ENCODE measurements at regions not wholly inside any gene's neighbourhood (a gene's known extent, or its start where the extent isn't known, plus 50 kb on each side); places are given as distances from the start of the nearest gene placed in this dataset.

- H4K91ac ChIP-seq (replicated peaks; ENCODE audit: insufficient read length, low read length): no peak overlapping the region
- no peaks in the 10 kb centered on the region for H3K79me1 ChIP-seq (ENCODE audit: low read depth, low read length)
- no peak for FAIRE-seq
These were observed 95.9 kb downstream of the HHIPL2 start for GRCh38 chr1:222452031-222452430.

More at GRCh38 chr1:222452031-222452430, 95.9 kb downstream of the HHIPL2 start:
- Histone ChIP-seq H3K27ac (ENCODE audit: low read depth, low read length) (no peak overlapping the region), H3K14ac (ENCODE audit: insufficient read length) (no peak overlapping the region), H3K4me1 (replicated peaks in 1 of 4; ENCODE audit: control insufficient read depth in 3 of 4, insufficient read depth in 4 of 4, low read length in 3 of 4) (no peaks in the 10 kb centered on the region; a peak in 2 of 7 replicates), H2BK20ac (ENCODE audit: low read length) (no peak overlapping the region), H3K23ac (ENCODE audit: insufficient read length) (no peak overlapping the region), H4K5ac (ENCODE audit: insufficient read length, low read depth, low read length) (no peak overlapping the region), H3K79me2 (ENCODE audit: control insufficient read depth in 1 of 2, insufficient read depth in 2 of 2, low read length in 2 of 2) (no peaks in the 10 kb centered on the region), H2AFZ (ENCODE audit: low read length) (no peak overlapping the region), H3K36me3 (ENCODE audit: control insufficient read depth in 2 of 4, insufficient read depth in 4 of 4, low read length in 3 of 4) (no peaks in the 10 kb centered on the region; a peak in 1 of 8 replicates), H2BK12ac (ENCODE audit: low read depth, low read length) (no peak overlapping the region), H3K18ac (ENCODE audit: extremely low read depth, low read length) (no peak overlapping the region), H2AK5ac (ENCODE audit: low read depth, low read length) (no peak overlapping the region), H3K4ac (replicated peaks; ENCODE audit: insufficient read length, low read depth, low read length) (no peak overlapping the region), H4K8ac (ENCODE audit: extremely low read depth, insufficient read depth, low read length) (no peak overlapping the region), H2BK120ac (replicated peaks; ENCODE audit: low read depth, low read length) (no peak overlapping the region), H3K56ac (replicated peaks; ENCODE audit: insufficient read length, low read depth, low read length) (no peak overlapping the region), H3K27me3 (replicated peaks in 1 of 4; ENCODE audit: control insufficient read depth in 3 of 4, extremely low read depth in 1 of 4, insufficient read depth in 3 of 4, low read length in 3 of 4) (no peaks in the 10 kb centered on the region), H2BK15ac (ENCODE audit: low read length) (no peak overlapping the region), H4K20me1 (replicated peaks in 1 of 2; ENCODE audit: control insufficient read depth in 1 of 2, insufficient read depth in 2 of 2, low read length in 2 of 2) (no peaks in the 10 kb centered on the region), H3K4me2 (ENCODE audit: insufficient read depth in 1 of 2, low read depth in 2 of 2, low read length in 2 of 2) (no peak overlapping the region), H3K9me3 (ENCODE audit: insufficient read depth in 2 of 2, low read depth in 1 of 2, low read length in 1 of 2) (peaks cover 0 to 4% of the 10 kb centered on the region in 2 experiments; a peak in 1 of 4 replicates), H3K23me2 (ENCODE audit: low read depth, low read length) (no peaks in the 10 kb centered on the region; the same call in 1 of the 2 replicates), H2BK5ac (ENCODE audit: low read depth, low read length) (no peak overlapping the region), H3K9ac (replicated peaks in 1 of 4; ENCODE audit: extremely low read depth in 1 of 4, low read depth in 3 of 4, low read length in 3 of 4) (no peak overlapping the region), H3K4me3 (ENCODE audit: extremely low read depth in 1 of 4, insufficient read depth in 2 of 4, low read depth in 3 of 4, low read length in 4 of 4) (no peak overlapping the region)
- WGBS, 2 experiments (ENCODE audit: extremely low coverage in 1 of 2, insufficient coverage in 1 of 2, insufficient read length in 1 of 2, insufficient replicate concordance in 2 of 2, low coverage in 1 of 2, low lambda C conversion rate in 2 of 2, missing lambda C conversion rate in 1 of 2): 65% methylated on average over 3 of the region's 3 CpGs; no CpG with 5 or more reads in 1 of the 2 experiments
- POLR2A ChIA-PET (ENCODE audit: partially characterized antibody): no interaction called here
- CTCF ChIA-PET (ENCODE audit: partially characterized antibody): interaction anchor here (0.7 to 4.3 kb wide), 5 partner anchors 13 to 356 kb away, joined by 3 to 17 read pairs (median 6); no protein-coding TSS in a partner anchor
- DNase-seq (ENCODE audit: low read depth in 1 of 2, low spot score in 2 of 2): no peak

Data from H1 (cell line).